ENCODE measurements at regions not wholly inside any gene's neighbourhood (a gene's known extent, or its start where the extent isn't known, plus 50 kb on each side); places are given as distances from the start of the nearest gene placed in this dataset.

DNA sequence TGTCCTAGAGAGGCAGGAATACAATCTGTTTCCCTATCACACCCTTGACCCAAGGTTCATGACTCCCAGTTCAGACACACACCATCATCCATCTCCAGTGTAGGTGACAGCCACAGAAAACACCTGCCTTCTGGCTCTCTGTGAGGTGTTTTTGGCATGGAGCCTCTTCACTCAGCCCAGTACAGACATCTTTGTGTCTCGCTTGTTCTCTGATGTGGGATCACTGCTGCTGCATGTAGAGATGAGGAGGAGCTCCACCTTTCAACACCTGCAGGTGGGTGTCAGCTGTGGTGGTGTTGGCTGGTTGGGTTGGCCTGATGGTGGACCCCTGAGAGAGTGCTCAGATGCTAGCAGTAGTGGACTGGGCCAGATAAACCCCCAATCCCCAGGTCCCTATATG lies 916.7 kb upstream of the B3GALT2 start:
- Mint-ChIP-seq H3K36me3 (ENCODE audit: unreplicated experiment) (no peaks in the 10 kb centered on the region), H3K27me3 (ENCODE audit: unreplicated experiment) (no peaks in the 10 kb centered on the region), H3K27ac (ENCODE audit: unreplicated experiment) (no peak overlapping the region), H3K9me3 (ENCODE audit: unreplicated experiment) (peaks cover 4% of the 10 kb centered on the region), H3K4me3 (ENCODE audit: unreplicated experiment) (no peak overlapping the region), H3K4me1 (ENCODE audit: low read depth, unreplicated experiment) (peaks cover 7% of the 10 kb centered on the region)
- TF ChIP-seq, protein P1, sequence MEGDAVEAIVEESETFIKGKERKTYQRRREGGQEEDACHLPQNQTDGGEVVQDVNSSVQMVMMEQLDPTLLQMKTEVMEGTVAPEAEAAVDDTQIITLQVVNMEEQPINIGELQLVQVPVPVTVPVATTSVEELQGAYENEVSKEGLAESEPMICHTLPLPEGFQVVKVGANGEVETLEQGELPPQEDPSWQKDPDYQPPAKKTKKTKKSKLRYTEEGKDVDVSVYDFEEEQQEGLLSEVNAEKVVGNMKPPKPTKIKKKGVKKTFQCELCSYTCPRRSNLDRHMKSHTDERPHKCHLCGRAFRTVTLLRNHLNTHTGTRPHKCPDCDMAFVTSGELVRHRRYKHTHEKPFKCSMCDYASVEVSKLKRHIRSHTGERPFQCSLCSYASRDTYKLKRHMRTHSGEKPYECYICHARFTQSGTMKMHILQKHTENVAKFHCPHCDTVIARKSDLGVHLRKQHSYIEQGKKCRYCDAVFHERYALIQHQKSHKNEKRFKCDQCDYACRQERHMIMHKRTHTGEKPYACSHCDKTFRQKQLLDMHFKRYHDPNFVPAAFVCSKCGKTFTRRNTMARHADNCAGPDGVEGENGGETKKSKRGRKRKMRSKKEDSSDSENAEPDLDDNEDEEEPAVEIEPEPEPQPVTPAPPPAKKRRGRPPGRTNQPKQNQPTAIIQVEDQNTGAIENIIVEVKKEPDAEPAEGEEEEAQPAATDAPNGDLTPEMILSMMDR (IDR thresholded peaks at IDR 0.05; ENCODE audit: partially characterized antibody, unreplicated experiment), result no peak
- DNase-seq, result no peak

DNA sequence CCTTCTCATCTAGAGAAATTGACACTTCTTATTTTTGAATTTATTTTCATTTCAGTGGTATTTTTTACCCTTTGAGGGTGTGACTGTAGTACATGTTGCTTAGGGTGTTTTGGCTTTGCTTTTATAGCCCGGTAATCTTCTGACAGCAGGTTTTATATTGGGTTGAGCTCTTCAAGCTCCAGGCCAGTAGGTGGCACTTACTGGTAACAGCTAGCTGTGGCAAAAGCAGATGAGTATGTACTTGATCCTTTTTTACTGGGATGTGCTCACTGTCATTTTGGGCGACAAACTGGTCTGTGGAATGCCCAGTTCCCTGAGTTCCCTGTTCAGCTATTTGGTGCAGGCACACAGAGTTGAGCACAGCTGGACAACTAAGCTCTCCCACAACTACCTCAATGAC lies 916.2 kb upstream of the B3GALT2 start:
- H3K4me1 Mint-ChIP-seq (ENCODE audit: low read depth, unreplicated experiment), result peaks cover 7% of the 10 kb centered on the region
- H3K36me3 Mint-ChIP-seq (ENCODE audit: unreplicated experiment), result no peaks in the 10 kb centered on the region
- peaks cover 4% of the 10 kb centered on the region for H3K9me3 Mint-ChIP-seq (ENCODE audit: unreplicated experiment)
- H3K4me3 Mint-ChIP-seq (ENCODE audit: unreplicated experiment), result no peak overlapping the region
- H3K27me3 Mint-ChIP-seq (ENCODE audit: unreplicated experiment), result no peaks in the 10 kb centered on the region
- no peak overlapping the region for H3K27ac Mint-ChIP-seq (ENCODE audit: unreplicated experiment)
- no peak for DNase-seq
- TF ChIP-seq, protein P1 (IDR thresholded peaks at IDR 0.05; ENCODE audit: partially characterized antibody, unreplicated experiment), result no peak

DNA sequence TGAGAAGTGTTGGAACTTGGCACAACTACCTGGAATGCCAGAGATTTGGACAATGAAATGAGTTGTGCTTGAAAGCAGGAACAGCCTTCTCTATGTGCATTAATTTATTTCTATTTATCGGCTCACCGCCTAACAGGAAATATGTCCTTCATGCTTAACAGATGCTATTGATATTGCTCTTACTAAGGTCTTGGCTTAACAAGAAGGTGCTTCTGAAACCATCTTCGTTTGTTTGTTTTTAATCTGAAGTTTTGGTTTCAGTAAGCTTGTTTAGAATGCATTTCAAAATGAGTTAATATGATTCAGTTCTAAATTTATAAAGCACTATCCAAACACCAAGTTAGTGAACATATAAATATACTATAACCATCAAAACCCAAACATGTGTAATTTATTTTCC lies 898.3 kb upstream of the B3GALT2 start:
- TF ChIP-seq, protein P1 (IDR thresholded peaks at IDR 0.05; ENCODE audit: partially characterized antibody, unreplicated experiment), result no peak
- Mint-ChIP-seq H3K9me3 (ENCODE audit: unreplicated experiment) (no peaks in the 10 kb centered on the region), H3K27ac (ENCODE audit: unreplicated experiment) (no peak overlapping the region)

DNA sequence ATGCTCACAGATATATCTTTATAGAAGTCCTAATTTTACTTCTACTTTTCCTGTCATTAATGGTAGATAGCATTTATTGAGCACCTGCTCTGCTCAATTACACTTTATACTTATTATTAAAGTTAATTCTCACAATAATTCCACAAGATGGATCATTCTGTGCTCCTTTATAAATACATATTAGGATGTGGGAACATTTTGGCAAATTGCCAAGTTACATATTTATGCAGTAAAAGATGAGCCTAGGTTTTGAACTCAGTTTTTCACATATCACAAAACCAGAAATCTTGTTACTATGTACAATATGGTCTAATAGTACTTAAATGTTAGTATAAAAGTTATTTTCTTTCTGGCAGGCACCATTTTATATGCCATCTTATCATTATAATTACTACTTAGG lies 895.0 kb upstream of the B3GALT2 start:
- H3K4me1 Mint-ChIP-seq (ENCODE audit: low read depth, unreplicated experiment), result peaks cover 1% of the 10 kb centered on the region
- no peak overlapping the region for H3K27ac Mint-ChIP-seq (ENCODE audit: unreplicated experiment)
- peaks cover 9% of the 10 kb centered on the region for H3K36me3 Mint-ChIP-seq (ENCODE audit: unreplicated experiment)
- H3K27me3 Mint-ChIP-seq (ENCODE audit: unreplicated experiment), result no peaks in the 10 kb centered on the region
- H3K9me3 Mint-ChIP-seq (ENCODE audit: unreplicated experiment), result peaks cover 2% of the 10 kb centered on the region
- no peak for DNase-seq
- H3K4me3 Mint-ChIP-seq (ENCODE audit: unreplicated experiment), result no peak overlapping the region
- TF ChIP-seq, protein P1 (IDR thresholded peaks at IDR 0.05; ENCODE audit: partially characterized antibody, unreplicated experiment), result no peak

More for the DNA sequence above, 898.3 kb upstream of the B3GALT2 start:
- no peaks in the 10 kb centered on the region for H3K27me3 Mint-ChIP-seq (ENCODE audit: unreplicated experiment)
- H3K4me1 Mint-ChIP-seq (ENCODE audit: low read depth, unreplicated experiment), result peaks cover 1% of the 10 kb centered on the region
- no peaks in the 10 kb centered on the region for H3K36me3 Mint-ChIP-seq (ENCODE audit: unreplicated experiment)
- no peak for DNase-seq
- H3K4me3 Mint-ChIP-seq (ENCODE audit: unreplicated experiment), result no peak overlapping the region

DNA sequence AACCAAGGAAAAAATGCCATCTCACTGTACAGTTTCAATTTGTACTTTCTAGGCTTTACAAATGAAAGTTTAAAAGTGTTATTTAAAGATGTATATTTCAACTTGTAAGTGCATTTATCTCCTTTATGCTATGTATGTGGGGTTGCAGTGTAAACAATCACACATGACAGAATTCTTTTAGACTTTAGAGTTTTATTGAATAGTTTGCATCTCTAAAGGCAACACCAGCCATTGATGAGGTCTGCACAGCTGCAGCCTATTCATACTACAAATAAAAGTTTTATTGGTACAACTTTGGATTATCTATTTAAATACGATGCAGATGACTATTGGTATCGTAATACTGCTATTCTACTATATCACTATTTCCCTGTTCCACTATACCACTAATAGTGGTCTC lies 894.4 kb upstream of the B3GALT2 start:
- Mint-ChIP-seq H3K36me3 (ENCODE audit: unreplicated experiment) (peaks cover 15% of the 10 kb centered on the region), H3K27me3 (ENCODE audit: unreplicated experiment) (no peaks in the 10 kb centered on the region), H3K4me3 (ENCODE audit: unreplicated experiment) (no peak overlapping the region), H3K4me1 (ENCODE audit: low read depth, unreplicated experiment) (peaks cover 1% of the 10 kb centered on the region), H3K27ac (ENCODE audit: unreplicated experiment) (no peak overlapping the region), H3K9me3 (ENCODE audit: unreplicated experiment) (peaks cover 2% of the 10 kb centered on the region)
- DNase-seq, result no peak
- TF ChIP-seq, protein P1 (IDR thresholded peaks at IDR 0.05; ENCODE audit: partially characterized antibody, unreplicated experiment), result no peak
